HS-27A (cell line): ENCODE measurements at regions not wholly inside any gene's neighbourhood (a gene's known extent, or its start where the extent isn't known, plus 50 kb on each side); places are given as distances from the start of the nearest gene placed in this dataset.
"Not testable (repeated sequence)": the region's sequence is repeated elsewhere in the genome, so short reads cannot be mapped to it uniquely, and the experiment has no call there.

Experiments used
- DNase-seq: peaks from one replicate; pipeline ENCODE4 v3.0.0-alpha.2; 2012; ENCODE audit warnings: low read depth, missing footprints

- no peak for DNase-seq
Observed at GRCh38 chr3:68676136-68676535, 256.2 kb downstream of the TAFA4 start.

GRCh38 chr3:68667346-68667745 is 265.0 kb downstream of the TAFA4 start:
- DNase-seq: no peak

- DNase-seq: peak; percentile 1
Observed at GRCh38 chr3:68666429-68667136, 265.8 kb downstream of the TAFA4 start.

- DNase-seq: no peak
Observed at GRCh38 chr3:68664276-68664675, 268.1 kb downstream of the TAFA4 start.

GRCh38 chr3:68662176-68662575 is 270.2 kb downstream of the TAFA4 start:
- DNase-seq: no peak

- DNase-seq: not testable (repeated sequence)
Observed at GRCh38 chr3:68650657-68651056, 281.7 kb downstream of the TAFA4 start.

- DNase-seq: no peak
Observed at GRCh38 chr3:68648494-68648893, 283.9 kb downstream of the TAFA4 start.

GRCh38 chr3:68631850-68632545 is 300.3 kb downstream of the TAFA4 start:
- no peak for DNase-seq

GRCh38 chr3:68620211-68620610 is 312.1 kb downstream of the TAFA4 start:
- no peak for DNase-seq

GRCh38 chr3:68614087-68614486 is 318.3 kb downstream of the TAFA4 start:
- no peak for DNase-seq

GRCh38 chr3:68571321-68571720 is 361.0 kb downstream of the TAFA4 start:
- no peak for DNase-seq

GRCh38 chr3:68560728-68561127 is 371.6 kb downstream of the TAFA4 start:
- no peak for DNase-seq

GRCh38 chr3:68535782-68536181 is 396.6 kb downstream of the TAFA4 start:
- no peak for DNase-seq

GRCh38 chr3:68523330-68523729 is 409.0 kb downstream of the TAFA4 start:
- DNase-seq: no peak

- no peak for DNase-seq
Observed at GRCh38 chr3:68515237-68515636, 417.1 kb downstream of the TAFA4 start.

GRCh38 chr3:68504201-68504600 is 428.1 kb downstream of the TAFA4 start:
- DNase-seq: no peak

- DNase-seq: not testable (repeated sequence)
Observed at GRCh38 chr3:68485845-68486244, 446.5 kb downstream of the TAFA4 start.

- no peak for DNase-seq
Observed at GRCh38 chr3:68485051-68485450, 447.3 kb downstream of the TAFA4 start.

- DNase-seq: no peak
Observed at GRCh38 chr3:68483601-68484000, 448.7 kb downstream of the TAFA4 start.

- no peak for DNase-seq
Observed at GRCh38 chr3:68483041-68483440, 449.3 kb downstream of the TAFA4 start.

GRCh38 chr3:68482565-68482964 is 449.8 kb downstream of the TAFA4 start:
- DNase-seq: no peak

- no peak for DNase-seq
Observed at GRCh38 chr3:68479779-68480178, 452.6 kb downstream of the TAFA4 start.

GRCh38 chr3:68468695-68469375 is 463.5 kb downstream of the TAFA4 start:
- DNase-seq: no peak
